ENCODE measurements at regions not wholly inside any gene's neighbourhood (a gene's known extent, or its start where the extent isn't known, plus 50 kb on each side); places are given as distances from the start of the nearest gene placed in this dataset.

- H3K27me3 Mint-ChIP-seq (ENCODE audit: unreplicated experiment) = no peaks in the 10 kb centered on the region
- DNase-seq (ENCODE audit: extremely low spot score, unreplicated experiment) = no peak
- H3K27ac Mint-ChIP-seq (ENCODE audit: unreplicated experiment) = no peak overlapping the region
- no peak overlapping the region for H3K4me3 Mint-ChIP-seq (ENCODE audit: unreplicated experiment)
- H3K9me3 Mint-ChIP-seq (ENCODE audit: unreplicated experiment) = no peaks in the 10 kb centered on the region
- peaks cover 24% of the 10 kb centered on the region for H3K4me1 Mint-ChIP-seq (ENCODE audit: unreplicated experiment)
- no peaks in the 10 kb centered on the region for H3K36me3 Mint-ChIP-seq (ENCODE audit: unreplicated experiment)
- TF ChIP-seq CTCF (IDR thresholded peaks at IDR 0.05) = no peak
Measured at GRCh38 chr3:177553012-177553411, 355.7 kb upstream of the TBL1XR1 start.

GRCh38 chr3:177553579-177553978 lies 356.3 kb upstream of the TBL1XR1 start:
- no peak overlapping the region for H3K27ac Mint-ChIP-seq (ENCODE audit: unreplicated experiment)
- H3K27me3 Mint-ChIP-seq (ENCODE audit: unreplicated experiment) = no peaks in the 10 kb centered on the region
- H3K4me1 Mint-ChIP-seq (ENCODE audit: unreplicated experiment) = peaks cover 21% of the 10 kb centered on the region
- H3K9me3 Mint-ChIP-seq (ENCODE audit: unreplicated experiment) = no peaks in the 10 kb centered on the region
- no peak overlapping the region for H3K4me3 Mint-ChIP-seq (ENCODE audit: unreplicated experiment)
- no peak for TF ChIP-seq CTCF (IDR thresholded peaks at IDR 0.05)
- no peaks in the 10 kb centered on the region for H3K36me3 Mint-ChIP-seq (ENCODE audit: unreplicated experiment)
- DNase-seq (ENCODE audit: extremely low spot score, unreplicated experiment) = no peak

- H3K27ac Mint-ChIP-seq (ENCODE audit: unreplicated experiment) = peak overlapping the region; percentile 69
- H3K27me3 Mint-ChIP-seq (ENCODE audit: unreplicated experiment) = no peaks in the 10 kb centered on the region
- TF ChIP-seq CTCF (IDR thresholded peaks at IDR 0.05) = no peak
- DNase-seq (ENCODE audit: extremely low spot score, unreplicated experiment) = no peak
- no peak overlapping the region for H3K4me3 Mint-ChIP-seq (ENCODE audit: unreplicated experiment)
- H3K36me3 Mint-ChIP-seq (ENCODE audit: unreplicated experiment) = no peaks in the 10 kb centered on the region
- no peaks in the 10 kb centered on the region for H3K9me3 Mint-ChIP-seq (ENCODE audit: unreplicated experiment)
- peaks cover 20% of the 10 kb centered on the region for H3K4me1 Mint-ChIP-seq (ENCODE audit: unreplicated experiment)
Measured at GRCh38 chr3:177554895-177555759, 357.8 kb upstream of the TBL1XR1 start.

- H3K27me3 Mint-ChIP-seq (ENCODE audit: unreplicated experiment) = no peaks in the 10 kb centered on the region
- no peaks in the 10 kb centered on the region for H3K36me3 Mint-ChIP-seq (ENCODE audit: unreplicated experiment)
- no peak for DNase-seq (ENCODE audit: extremely low spot score, unreplicated experiment)
- no peak overlapping the region for H3K4me3 Mint-ChIP-seq (ENCODE audit: unreplicated experiment)
- H3K27ac Mint-ChIP-seq (ENCODE audit: unreplicated experiment) = no peak overlapping the region
- H3K4me1 Mint-ChIP-seq (ENCODE audit: unreplicated experiment) = peaks cover 20% of the 10 kb centered on the region
- no peak for TF ChIP-seq CTCF (IDR thresholded peaks at IDR 0.05)
- no peaks in the 10 kb centered on the region for H3K9me3 Mint-ChIP-seq (ENCODE audit: unreplicated experiment)
Measured at GRCh38 chr3:177557548-177557947, 360.3 kb upstream of the TBL1XR1 start.

- H3K4me3 Mint-ChIP-seq (ENCODE audit: unreplicated experiment) = no peak overlapping the region
- no peak overlapping the region for H3K27ac Mint-ChIP-seq (ENCODE audit: unreplicated experiment)
- H3K36me3 Mint-ChIP-seq (ENCODE audit: unreplicated experiment) = no peaks in the 10 kb centered on the region
- no peak for DNase-seq (ENCODE audit: extremely low spot score, unreplicated experiment)
- peaks cover 16% of the 10 kb centered on the region for H3K4me1 Mint-ChIP-seq (ENCODE audit: unreplicated experiment)
- H3K27me3 Mint-ChIP-seq (ENCODE audit: unreplicated experiment) = no peaks in the 10 kb centered on the region
- no peak for TF ChIP-seq CTCF (IDR thresholded peaks at IDR 0.05)
- H3K9me3 Mint-ChIP-seq (ENCODE audit: unreplicated experiment) = no peaks in the 10 kb centered on the region
Measured at GRCh38 chr3:177561365-177561764, 364.1 kb upstream of the TBL1XR1 start.
